Superior temporal gyrus (tissue), 1 donor: ENCODE measurements at regions not wholly inside any gene's neighbourhood (a gene's known extent, or its start where the extent isn't known, plus 50 kb on each side); places are given as distances from the start of the nearest gene placed in this dataset.

Source experiments
- DNase-seq: peaks from one replicate; pipeline ENCODE4 v3.0.0-alpha.2; 2016; ENCODE audit errors: extremely low spot score

DNA sequence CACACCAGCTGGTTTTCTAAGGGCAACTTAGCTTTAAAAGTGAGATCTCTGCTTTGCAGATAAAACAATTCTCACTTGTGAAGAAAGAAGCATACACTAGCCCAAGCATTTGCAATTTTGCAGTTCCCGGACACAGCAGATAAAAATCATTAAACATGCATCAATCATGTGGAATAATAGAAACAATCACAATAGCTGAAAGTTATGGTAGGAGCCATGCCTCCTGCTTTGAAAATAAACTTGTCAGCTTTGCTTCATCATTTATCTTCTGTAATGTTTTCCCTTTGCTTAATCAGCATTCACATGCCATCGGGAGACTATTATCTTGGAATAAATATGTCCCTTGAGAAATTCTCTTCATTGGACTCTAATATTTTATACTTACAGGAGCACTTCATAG, 60.3 kb upstream of the DAB2 start:
- no peak for DNase-seq

DNA sequence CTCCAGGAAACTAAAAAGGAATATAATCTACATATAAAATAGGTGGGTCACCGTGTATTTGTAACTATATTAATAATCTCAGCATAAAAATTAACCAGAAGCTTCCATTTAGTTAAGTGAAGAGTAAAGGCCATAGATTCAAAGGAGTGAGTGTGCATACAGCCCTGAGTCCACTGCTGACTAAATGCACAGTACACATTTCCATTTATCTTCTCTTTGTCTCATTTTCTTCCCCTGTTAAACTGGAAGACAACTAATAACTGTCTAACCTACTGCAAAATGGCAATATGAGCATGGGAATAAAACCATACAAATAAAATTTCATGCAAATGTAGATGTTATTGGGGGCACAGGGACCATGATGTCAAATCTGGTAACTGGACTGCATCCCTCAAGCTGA, 59.9 kb upstream of the DAB2 start:
- no peak for DNase-seq

DNA sequence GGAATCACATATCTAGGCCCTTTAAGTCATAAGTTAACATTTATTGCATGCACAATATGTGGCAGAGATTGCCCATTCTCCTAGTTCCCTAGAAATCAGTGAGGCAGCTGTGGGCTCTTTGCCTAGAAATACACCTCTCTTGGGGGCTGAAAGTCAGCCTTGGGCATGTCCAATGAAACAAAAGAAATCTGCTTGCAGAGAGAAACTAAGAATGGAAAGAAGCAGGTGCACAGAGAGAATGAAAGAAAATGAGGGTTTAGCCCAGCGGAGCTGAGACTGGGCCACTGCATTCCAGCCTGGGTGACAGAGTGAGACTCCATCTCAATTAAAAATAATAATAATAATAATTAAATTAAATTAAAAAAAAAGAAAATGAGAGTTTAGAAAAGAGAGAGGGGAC, 57.3 kb upstream of the DAB2 start:
- DNase-seq = no peak

DNA sequence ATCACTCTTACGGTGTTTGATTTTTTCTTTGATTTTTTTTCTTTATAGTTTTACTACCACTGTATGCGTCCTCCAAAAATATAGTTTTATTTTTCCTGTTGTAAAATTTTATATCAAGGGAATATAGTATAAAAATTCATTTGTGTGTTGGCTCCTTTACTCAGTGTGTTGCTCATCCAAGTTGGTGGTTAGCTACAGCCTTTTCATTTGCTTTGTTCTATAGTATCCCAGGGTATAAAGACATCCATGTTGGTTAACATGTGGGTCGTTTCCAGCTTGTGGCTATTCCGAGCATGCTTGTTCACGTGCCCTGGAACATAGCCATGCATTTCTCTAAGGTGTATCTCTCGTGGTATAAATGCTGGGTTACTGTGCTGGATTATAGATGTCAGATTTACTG, 54.8 kb upstream of the DAB2 start:
- DNase-seq = no peak

DNA sequence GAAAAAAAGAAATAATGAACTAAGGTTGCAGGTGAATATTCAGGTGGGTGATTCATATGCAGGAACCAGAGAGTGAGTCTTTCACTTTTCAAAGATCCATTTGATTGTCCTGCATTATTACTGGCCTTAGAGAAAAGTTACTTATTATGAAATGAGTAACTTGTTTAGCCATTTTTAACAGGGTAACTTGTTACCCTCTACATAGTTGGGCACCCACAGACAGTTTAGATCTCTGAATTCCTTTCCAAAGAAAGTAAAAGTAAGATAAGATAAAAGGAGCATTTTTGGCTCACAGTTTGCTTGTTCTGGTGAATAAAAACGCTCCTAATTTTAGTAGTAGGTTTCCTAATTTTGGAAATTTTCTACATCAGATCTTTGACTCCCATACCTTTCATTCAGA, 54.1 kb upstream of the DAB2 start:
- no peak for DNase-seq

DNA sequence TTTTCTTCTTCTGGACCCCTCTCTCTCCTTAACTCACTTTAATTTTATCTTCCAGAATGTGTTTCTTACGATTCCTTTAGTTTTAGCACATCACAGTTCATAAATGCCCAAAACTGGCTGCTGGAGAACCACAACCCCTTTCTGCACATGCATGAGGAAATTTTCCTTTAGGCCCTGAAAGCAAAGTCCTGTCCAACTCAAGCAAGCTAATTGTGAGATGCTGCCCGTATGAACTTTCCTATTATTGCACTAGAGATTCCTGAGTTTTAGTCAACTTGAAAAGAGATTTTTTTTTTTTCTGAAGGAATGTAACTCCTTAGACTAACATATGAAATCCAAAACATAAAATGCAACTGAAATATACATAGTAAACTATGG, 52.1 kb upstream of the DAB2 start:
- no peak for DNase-seq

DNA sequence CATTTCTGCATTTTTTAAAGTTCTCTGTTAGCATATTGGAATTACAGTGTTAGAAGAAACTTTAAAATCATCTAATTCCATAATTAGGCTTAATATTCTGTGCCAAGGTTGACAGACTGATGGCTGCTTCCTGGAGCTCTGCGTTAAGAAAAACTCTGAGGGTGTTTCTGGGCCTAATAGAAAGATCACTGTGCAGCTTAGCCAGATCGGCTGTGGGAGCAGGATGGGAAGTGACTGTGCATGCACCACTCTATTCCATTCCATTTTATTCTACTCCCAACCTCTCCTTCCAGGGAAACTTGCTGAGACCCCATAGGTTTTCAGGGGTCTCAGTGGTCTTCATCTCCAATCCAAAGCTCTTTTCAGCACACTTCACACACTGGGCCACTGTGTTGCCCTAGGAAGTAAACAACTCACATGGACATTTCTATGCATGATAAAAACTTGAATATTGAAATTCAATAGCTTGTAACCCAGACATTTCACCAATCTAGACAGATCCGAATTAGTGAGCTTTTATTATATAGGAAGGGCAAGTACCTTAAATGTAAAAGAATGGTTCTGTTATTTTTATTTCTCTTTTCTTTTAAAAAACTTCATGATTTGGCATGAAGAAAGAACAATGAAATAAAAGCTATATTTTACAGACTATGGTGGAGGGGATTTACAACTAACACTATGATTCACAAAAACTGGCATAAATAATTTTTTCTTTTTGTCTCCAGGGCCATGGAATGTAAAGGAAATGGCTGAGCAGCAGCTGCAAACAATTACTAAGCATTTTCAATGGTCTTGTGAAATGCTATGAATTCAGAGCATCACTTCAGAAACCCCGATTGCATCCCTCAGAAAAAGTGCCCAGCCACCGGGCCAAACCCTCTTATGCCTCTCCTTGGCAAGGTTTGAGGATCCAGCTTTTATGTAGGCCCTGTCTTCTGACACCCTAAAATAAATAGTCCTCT, 51.4 kb upstream of the DAB2 start:
- DNase-seq = no peak

DNA sequence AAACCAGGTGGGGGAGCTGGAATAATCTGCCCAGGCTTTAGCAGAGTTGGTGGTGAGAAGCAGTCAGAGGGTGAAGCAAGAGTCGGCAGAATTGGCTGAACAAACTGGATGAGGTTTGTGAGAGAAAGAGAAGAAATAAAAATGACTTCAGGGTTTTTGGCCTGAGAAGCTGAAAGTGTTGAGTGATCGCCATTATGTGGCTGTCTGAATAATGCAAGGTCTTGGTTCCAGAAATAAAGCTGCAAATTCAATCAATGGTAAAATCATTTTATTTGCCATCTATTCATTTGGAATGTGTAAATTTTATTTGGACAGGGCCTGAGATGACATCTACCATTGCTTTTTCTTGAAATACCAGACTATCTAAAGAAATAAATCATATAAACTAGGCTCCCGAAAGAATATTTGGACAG, 50.4 kb upstream of the DAB2 start:
- no peak for DNase-seq
